GM19395 (cell line): ENCODE measurements at regions not wholly inside any gene's neighbourhood (a gene's known extent, or its start where the extent isn't known, plus 50 kb on each side); places are given as distances from the start of the nearest gene placed in this dataset.

Experiments used
- ATAC-seq: cut with Tn5 transposase; IDR thresholded peaks from one replicate; pipeline ENCODE4 v1.9.1; 2021; ENCODE audit warnings: mild to moderate bottlenecking, moderate library complexity; ENCODE audit not compliant: unreplicated experiment

DNA sequence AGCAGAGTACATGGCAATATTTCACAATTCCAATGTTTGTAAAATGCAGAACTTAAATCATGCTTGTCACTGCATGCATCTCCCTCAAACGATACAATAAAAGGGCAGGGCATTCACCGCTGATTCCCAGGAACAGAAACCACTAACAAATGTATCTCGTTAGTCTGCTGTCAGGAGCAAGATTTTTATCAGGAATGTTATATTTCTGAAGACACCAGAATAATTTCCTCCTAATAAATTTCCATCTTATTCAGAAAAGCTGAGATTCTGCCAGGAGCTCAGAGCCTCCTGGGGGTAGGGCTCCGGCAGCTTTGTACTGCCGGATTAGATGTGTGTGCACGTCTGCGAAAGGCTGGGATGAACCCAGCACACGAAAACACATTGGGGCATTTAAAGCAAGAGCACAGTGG lies 54.0 kb upstream of the LDB2 start:
- no peak for ATAC-seq
